COLO829 (cell line): ENCODE measurements at regions not wholly inside any gene's neighbourhood (a gene's known extent, or its start where the extent isn't known, plus 50 kb on each side); places are given as distances from the start of the nearest gene placed in this dataset.
"Not testable (repeated sequence)": the region's sequence is repeated elsewhere in the genome, so short reads cannot be mapped to it uniquely, and the experiment has no call there.

ENCODE experiments used
- DNase-seq: peaks from one replicate; pipeline ENCODE4 v3.0.0; 2012; ENCODE audit warnings: low spot score

DNA sequence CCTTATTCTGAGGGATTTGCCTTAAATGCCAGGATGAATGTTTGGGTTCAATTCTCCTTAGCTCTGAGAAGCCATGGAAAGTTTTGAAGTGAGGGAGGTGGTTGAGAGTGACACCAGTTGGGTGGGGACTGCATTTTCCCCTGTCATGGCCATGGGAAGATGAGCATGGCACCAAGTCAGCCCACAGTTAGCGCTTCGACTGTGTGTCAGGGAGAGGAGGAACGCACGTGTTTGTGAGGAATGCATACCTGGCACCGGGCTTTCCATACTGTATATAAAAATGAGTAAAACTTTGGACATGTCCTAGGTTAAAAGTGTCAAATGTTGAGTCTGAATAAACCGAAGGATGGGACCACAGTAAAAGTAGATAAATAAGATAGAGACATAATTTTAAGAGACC is 187.5 kb upstream of the KL start:
- no peak for DNase-seq

DNA sequence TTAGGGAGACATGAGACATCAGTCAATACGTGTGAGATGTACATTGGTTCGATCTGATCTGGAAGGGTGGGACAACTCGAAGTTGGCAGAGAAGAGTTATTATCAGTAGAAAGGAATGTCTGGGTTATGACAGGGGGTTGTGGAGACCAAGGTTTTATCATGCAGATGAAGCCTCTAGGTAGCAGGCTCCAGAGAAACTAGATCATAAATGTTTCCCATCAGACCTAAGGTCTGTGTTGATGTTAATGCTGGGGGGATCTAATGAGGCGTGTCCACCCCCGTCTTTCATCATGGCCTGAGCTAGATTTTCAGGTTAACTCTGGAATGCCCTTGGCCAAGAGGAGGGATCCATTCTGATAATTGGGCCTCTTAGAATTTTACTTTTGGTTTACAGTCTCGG is 187.0 kb upstream of the KL start:
- DNase-seq, result no peak

GRCh38 chr13:32829676-32830335 is 186.4 kb upstream of the KL start:
- no peak for DNase-seq

DNA sequence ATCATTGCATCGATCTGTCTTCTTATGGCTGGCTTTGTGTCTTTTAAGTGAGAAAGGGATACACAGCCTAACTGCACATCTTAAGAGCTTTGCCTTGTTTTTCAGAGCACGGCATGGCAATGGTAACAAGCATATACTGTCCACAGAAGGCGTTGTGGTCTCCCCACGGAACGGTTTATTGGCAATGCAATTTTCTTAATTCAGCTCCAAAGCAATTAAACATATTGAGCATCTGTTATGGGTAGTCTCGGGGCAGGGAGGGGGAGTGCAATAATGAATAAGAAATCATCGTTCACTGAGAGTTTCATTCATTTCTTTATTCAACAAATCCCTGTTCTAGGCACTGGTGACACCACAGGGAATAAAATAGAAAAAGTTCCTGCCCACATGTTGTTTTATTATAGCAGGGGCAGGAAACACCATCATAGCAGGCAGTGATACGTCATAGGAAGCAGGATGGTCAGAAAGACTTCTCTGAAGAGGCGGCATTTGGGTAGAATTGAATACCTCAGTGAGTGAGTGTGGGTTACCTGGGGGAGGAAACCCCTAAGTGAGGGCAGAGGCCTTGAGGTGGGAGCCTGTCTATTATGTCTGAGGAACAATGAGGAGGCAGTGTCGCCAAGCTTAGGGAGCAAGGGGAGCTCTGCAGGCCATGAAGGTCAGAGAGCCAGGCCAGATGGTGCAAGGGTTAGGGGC is 185.7 kb upstream of the KL start:
- no peak for DNase-seq

GRCh38 chr13:32837307-32837972 is 178.8 kb upstream of the KL start:
- DNase-seq, result no peak

- no peak for DNase-seq
These were observed 178.0 kb upstream of the KL start for GRCh38 chr13:32837973-32838927.

GRCh38 chr13:32838945-32839344 is 177.3 kb upstream of the KL start:
- no peak for DNase-seq

- no peak for DNase-seq
These were observed 176.1 kb upstream of the KL start for GRCh38 chr13:32840113-32840512.

GRCh38 chr13:32840989-32841713 is 175.1 kb upstream of the KL start:
- no peak for DNase-seq

GRCh38 chr13:32845952-32846950 is 170.0 kb upstream of the KL start:
- no peak for DNase-seq

GRCh38 chr13:32847976-32848375 is 168.2 kb upstream of the KL start:
- DNase-seq, result not testable (repeated sequence)

DNA sequence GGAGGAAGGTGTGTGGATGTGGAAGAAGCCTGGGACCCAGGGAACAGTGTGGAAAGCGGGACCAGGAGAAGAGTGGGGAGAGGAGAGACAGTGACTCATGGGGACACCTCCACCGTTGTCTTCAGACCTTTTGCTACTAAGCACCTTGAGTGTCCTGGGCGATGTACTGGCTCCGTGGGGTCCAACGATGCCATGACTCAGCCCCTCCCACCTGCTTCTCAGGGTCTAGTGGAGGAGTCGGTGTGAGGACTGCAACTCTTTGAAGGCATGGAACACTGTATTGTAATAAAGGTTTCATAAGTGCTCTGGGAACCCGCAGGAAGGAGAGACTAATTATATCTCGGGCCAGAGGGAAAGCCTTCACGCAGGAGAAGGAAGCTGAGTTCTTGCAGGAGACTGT is 166.9 kb upstream of the KL start:
- DNase-seq, result no peak

DNA sequence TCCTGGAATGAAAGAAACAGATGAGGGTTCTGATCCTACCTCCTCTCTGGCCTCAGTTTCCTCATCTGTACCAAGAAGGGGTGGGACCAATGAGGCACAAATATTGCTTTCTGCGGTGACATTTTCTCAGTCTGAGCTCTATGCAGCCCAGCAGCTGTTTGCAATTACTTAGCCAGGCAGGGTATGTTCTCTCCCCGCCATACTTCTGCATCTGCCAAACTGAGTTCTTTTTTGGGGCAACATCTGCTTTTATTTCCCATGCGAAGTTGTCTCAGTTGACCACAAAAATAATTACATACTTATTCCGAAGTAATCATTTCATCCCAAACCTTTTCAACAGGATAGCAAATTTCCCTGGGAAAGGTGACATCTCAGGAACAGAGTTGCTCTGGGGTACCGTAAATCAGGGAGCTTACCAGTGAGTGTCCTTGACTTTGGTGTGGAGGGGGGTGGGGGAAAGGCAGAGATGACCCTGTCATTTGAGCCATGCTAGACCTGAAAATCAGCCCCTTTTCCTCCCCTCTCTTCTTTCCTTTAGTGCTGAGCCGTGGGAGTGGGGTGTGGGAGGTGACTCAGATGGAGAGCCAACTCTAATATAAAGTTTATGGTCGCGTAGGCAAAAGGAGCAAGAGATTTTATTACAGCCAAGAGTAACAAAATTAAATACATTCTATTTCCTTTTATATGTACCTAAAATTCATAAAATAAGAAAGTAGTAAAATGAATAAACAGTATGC is 165.7 kb upstream of the KL start:
- no peak for DNase-seq

- no peak for DNase-seq
These were observed 164.8 kb upstream of the KL start for GRCh38 chr13:32851083-32852069.

DNA sequence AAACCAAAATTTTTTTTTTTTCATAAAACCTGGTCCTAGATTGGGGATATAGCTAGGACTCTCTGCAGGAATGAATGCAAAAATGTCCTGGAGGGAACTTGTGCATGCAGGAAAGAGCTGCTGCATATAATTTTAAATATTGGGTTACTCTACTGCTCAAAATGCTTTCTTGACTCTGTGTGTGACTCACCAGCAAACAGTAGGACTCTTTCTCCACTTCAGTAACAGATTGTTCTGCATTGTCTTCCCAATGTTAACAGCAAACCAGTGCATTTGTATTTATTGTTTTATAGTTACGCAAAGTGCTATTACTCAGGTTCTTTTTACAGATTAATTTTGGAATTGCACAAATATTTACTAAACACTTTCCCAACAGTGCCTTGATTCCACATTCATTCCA is 163.7 kb upstream of the KL start:
- DNase-seq, result no peak

DNA sequence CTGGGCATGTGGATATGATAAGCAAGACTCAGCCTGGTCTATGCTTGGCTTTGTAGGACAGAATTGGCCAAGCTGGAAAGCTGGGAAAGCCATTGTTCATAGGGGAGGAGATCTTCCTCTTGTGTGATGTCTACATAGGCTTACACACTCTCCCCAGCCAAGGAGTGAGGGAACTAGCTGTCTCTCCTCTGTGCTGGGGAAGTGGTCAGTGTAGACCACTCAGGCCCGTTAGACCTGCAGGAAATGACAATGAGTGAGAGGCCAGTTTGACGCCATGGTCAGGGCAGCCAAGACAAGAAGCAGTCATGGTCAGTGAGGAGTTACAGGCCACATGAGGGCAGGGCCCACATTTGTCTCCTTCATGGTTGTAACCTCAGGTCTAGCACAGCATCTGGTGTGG is 159.1 kb upstream of the KL start:
- no peak for DNase-seq

GRCh38 chr13:32857689-32858088 is 158.5 kb upstream of the KL start:
- DNase-seq, result no peak

DNA sequence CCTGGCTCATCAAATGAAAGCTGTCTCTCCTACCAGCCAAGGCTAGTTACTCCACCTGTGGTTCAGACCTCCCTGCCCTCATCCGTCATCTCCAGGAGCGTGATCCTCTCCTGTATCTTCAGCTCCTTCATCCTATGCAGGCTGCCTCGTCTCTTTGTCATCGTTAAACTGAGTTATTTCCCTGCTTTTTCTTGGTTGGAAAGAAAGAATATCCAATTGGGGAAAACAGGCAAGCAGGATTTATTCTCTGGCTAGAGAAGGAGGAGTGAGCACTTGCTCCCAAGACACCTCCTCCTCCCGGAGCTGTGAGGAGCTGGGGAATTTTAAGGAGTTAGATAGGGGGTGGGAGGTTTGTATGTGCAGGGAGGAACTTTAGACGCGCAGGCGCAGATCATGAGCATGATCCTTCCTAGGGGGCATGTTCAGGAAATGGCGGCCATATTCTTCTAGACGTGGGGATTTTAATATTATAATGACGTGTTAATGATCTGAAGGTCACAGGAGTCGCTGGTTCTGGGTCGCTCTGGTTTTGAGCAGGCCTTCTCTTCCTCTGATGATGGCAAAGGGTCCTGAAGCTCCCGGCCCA is 156.4 kb upstream of the KL start:
- no peak for DNase-seq
